Panc1 (cell line): ENCODE measurements at regions not wholly inside any gene's neighbourhood (a gene's known extent, or its start where the extent isn't known, plus 50 kb on each side); places are given as distances from the start of the nearest gene placed in this dataset.

Experiments used
- ATAC-seq: fragments of 200-7000 bp; cut with Tn5 transposase; 2 replicates; pipeline ENCODE4 v1.9.1; 2020; ENCODE audit warnings: mild to moderate bottlenecking, moderate library complexity
- BruUV-seq: library from RNA; stranded (reverse); fragments of 400-500 nt; replicated peaks from 2 replicates; lab custom pipeline; 2021; lab: Mats Ljungman, UMichigan
- CTCF ChIA-PET: fragments of 300-600 bp; sonication (Branson Sonifier 250); formaldehyde crosslinking; loops from one replicate; lab custom pipeline; 2022; ENCODE audit warnings: antibody characterized with exemption; lab: Charles Lee
- POLR2A ChIA-PET: fragments of 300-600 bp; sonication (Branson Sonifier 250); formaldehyde crosslinking; loops from one replicate; lab custom pipeline; 2022; ENCODE audit warnings: antibody characterized with exemption; lab: Charles Lee
- DNase-seq: peaks from one replicate; pipeline ENCODE4 v3.0.0-alpha.2; 2010; ENCODE audit warnings: low read depth, low spot score
- H3K27ac ChIP-seq: 2 replicates; pipeline ENCODE4 v1.5.1; 2011; ENCODE audit warnings: mild to moderate bottlenecking, low read length, inconsistent platforms
- H3K27me3 ChIP-seq: fragments of 200-500 bp; sonication (Bioruptor generic); 2 replicates; pipeline ENCODE4 v1.6.0; 2014; ENCODE audit warnings: low read length, inconsistent platforms; ENCODE audit not compliant: control insufficient read depth, insufficient read depth
- H3K36me3 ChIP-seq: fragments of 200-500 bp; sonication (Bioruptor generic); 2 replicates; pipeline ENCODE4 v1.5.1; 2014; ENCODE audit warnings: inconsistent platforms, mild to moderate bottlenecking, low read length, moderate library complexity; ENCODE audit not compliant: control insufficient read depth, insufficient read depth
- H3K4me1 ChIP-seq: 2 replicates; pipeline ENCODE4 v1.5.1; 2011; ENCODE audit warnings: inconsistent platforms, mild to moderate bottlenecking, low read length, moderate library complexity; ENCODE audit not compliant: control insufficient read depth, insufficient read depth
- H3K4me3 ChIP-seq, 2 experiments: 2 replicates each; pipeline ENCODE4 v1.5.1; 2011 to 2012; ENCODE audit warnings: low read depth in 2 of 2, low read length in 2 of 2, mild to moderate bottlenecking in 2 of 2, inconsistent platforms in 1 of 2, moderate library complexity in 1 of 2
- H3K9me3 ChIP-seq: fragments of 200-500 bp; sonication (Bioruptor generic); 2 replicates; pipeline ENCODE4 v1.5.1; 2014; ENCODE audit warnings: low read depth, mild to moderate bottlenecking, inconsistent platforms, low read length, moderate library complexity; ENCODE audit not compliant: control insufficient read depth, insufficient read depth
- POLR2AphosphoS5 ChIP-seq: IDR thresholded peaks from 2 replicates; pipeline ENCODE4 v1.6.1; 2012; ENCODE audit warnings: mild to moderate bottlenecking, low read depth, low read length, moderate library complexity
- SIN3A ChIP-seq: IDR thresholded peaks from 2 replicates; pipeline ENCODE4 v1.6.1; 2012; ENCODE audit warnings: low read depth, mild to moderate bottlenecking, low read length, moderate library complexity, borderline replicate concordance; ENCODE audit not compliant: insufficient read depth
- TCF7L2 ChIP-seq: IDR thresholded peaks from 2 replicates; pipeline ENCODE4 v1.6.1; 2011; ENCODE audit warnings: mild to moderate bottlenecking, low read depth, low read length, inconsistent platforms
- in situ Hi-C: cut with HindIII; loops from 2 replicates; pipeline ENCODE4 v1.10.0; 2016; ENCODE audit warnings: low sequenced_read_pairs, low pct_unique_long_range_greater_than_20kb
- intact Hi-C: fragments of 100-400 bp; cut with micrococcal nuclease; formaldehyde crosslinking; loops from one replicate; pipeline ENCODE4 v1.10.0; 2022; ENCODE audit not compliant: unreplicated experiment
- TF ChIP-seq, protein P1 (sequence below): fragments of 450-650 bp; IDR thresholded peaks from 2 replicates; pipeline ENCODE4 v1.5.1; 2017; ENCODE audit warnings: mild to moderate bottlenecking
- TF ChIP-seq, protein P2 (sequence below), 2 experiments: IDR thresholded peaks; 2 replicates each; pipeline ENCODE4 v1.6.1; 2011 to 2012; ENCODE audit warnings: low read depth in 2 of 2, control low read depth in 1 of 2, low read length in 1 of 2, mild to moderate bottlenecking in 1 of 2, moderate library complexity in 1 of 2; ENCODE audit not compliant: insufficient read depth in 1 of 2

DNA sequence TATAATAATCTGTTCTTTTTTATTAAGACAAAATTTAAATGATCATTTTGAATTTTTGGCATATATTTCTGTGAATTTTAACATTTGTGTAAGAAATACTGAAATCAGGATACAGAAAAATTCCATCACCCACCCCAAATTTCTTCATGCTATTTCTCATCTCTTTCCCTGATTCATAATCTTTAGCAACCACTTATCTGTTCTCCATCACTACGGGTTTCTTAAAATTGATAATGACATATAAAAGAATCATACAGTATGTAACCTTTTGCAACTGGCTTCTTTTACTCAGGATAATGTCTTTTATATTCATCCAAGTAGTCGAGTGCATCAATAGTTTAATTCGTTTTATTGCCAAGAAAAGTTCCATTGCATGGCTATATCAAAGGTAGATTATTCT lies 1627.0 kb downstream of the PCDH9 start:
- Histone ChIP-seq H3K27me3 (no peaks in the 10 kb centered on the region), H3K4me3 (no peak overlapping the region), H3K4me1 (no peaks in the 10 kb centered on the region), H3K36me3 (no peaks in the 10 kb centered on the region), H3K9me3 (0 out of 2 replicates have a peak, but pooled peaks cover 3% of the 10 kb centered on the region), H3K27ac (no peak overlapping the region)
- no peak for DNase-seq
- BruUV-seq, result no TSS peak
- no peak for ATAC-seq
- ChIA-PET POLR2A (no interaction called here), CTCF (no interaction called here)
- intact Hi-C loops (no loop called here), in situ Hi-C loops (no loop called here)
- TF ChIP-seq SIN3A (no peak), POLR2AphosphoS5 (no peak), TCF7L2 (no peak)
- TF ChIP-seq, protein P1, sequence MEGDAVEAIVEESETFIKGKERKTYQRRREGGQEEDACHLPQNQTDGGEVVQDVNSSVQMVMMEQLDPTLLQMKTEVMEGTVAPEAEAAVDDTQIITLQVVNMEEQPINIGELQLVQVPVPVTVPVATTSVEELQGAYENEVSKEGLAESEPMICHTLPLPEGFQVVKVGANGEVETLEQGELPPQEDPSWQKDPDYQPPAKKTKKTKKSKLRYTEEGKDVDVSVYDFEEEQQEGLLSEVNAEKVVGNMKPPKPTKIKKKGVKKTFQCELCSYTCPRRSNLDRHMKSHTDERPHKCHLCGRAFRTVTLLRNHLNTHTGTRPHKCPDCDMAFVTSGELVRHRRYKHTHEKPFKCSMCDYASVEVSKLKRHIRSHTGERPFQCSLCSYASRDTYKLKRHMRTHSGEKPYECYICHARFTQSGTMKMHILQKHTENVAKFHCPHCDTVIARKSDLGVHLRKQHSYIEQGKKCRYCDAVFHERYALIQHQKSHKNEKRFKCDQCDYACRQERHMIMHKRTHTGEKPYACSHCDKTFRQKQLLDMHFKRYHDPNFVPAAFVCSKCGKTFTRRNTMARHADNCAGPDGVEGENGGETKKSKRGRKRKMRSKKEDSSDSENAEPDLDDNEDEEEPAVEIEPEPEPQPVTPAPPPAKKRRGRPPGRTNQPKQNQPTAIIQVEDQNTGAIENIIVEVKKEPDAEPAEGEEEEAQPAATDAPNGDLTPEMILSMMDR, result no peak
- TF ChIP-seq, protein P2, sequence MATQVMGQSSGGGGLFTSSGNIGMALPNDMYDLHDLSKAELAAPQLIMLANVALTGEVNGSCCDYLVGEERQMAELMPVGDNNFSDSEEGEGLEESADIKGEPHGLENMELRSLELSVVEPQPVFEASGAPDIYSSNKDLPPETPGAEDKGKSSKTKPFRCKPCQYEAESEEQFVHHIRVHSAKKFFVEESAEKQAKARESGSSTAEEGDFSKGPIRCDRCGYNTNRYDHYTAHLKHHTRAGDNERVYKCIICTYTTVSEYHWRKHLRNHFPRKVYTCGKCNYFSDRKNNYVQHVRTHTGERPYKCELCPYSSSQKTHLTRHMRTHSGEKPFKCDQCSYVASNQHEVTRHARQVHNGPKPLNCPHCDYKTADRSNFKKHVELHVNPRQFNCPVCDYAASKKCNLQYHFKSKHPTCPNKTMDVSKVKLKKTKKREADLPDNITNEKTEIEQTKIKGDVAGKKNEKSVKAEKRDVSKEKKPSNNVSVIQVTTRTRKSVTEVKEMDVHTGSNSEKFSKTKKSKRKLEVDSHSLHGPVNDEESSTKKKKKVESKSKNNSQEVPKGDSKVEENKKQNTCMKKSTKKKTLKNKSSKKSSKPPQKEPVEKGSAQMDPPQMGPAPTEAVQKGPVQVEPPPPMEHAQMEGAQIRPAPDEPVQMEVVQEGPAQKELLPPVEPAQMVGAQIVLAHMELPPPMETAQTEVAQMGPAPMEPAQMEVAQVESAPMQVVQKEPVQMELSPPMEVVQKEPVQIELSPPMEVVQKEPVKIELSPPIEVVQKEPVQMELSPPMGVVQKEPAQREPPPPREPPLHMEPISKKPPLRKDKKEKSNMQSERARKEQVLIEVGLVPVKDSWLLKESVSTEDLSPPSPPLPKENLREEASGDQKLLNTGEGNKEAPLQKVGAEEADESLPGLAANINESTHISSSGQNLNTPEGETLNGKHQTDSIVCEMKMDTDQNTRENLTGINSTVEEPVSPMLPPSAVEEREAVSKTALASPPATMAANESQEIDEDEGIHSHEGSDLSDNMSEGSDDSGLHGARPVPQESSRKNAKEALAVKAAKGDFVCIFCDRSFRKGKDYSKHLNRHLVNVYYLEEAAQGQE (IDR thresholded peaks at IDR 0.05; ENCODE audit: insufficient read depth in 1 of 2, low read depth in 2 of 2, low read length in 1 of 2), result no peak

DNA sequence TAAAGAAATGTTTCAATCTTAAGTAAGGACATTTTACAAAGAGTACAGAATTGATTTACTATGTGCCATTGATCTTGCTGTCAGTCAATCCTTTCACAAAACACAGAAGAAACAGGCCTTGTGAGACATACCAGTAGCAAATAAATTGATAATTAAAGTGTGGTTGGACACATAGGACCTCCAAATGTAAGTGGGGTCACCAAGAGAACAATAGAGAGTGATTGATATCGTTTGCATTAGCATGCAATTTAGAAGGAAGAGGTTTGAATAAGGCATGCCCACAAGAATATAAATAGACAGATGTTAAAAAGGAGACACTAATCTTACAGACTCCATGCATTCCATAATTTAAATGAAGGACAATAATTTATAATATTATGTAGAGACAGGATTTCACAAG lies 1628.3 kb downstream of the PCDH9 start:
- TF ChIP-seq SIN3A, result no peak
- TF ChIP-seq, protein P1, result no peak
- no peak for TF ChIP-seq TCF7L2
- TF ChIP-seq, protein P2 (IDR thresholded peaks at IDR 0.05; ENCODE audit: insufficient read depth in 1 of 2, low read depth in 2 of 2, low read length in 1 of 2), result no peak
- no peak for TF ChIP-seq POLR2AphosphoS5
- no peaks in the 10 kb centered on the region for H3K36me3 ChIP-seq
- ATAC-seq (no peak), DNase-seq (no peak)
- H3K27me3 ChIP-seq, result no peaks in the 10 kb centered on the region
- CTCF ChIA-PET, result no interaction called here
- POLR2A ChIA-PET, result no interaction called here
- H3K9me3 ChIP-seq, result 0 out of 2 replicates have a peak, but pooled peaks cover 3% of the 10 kb centered on the region
- H3K4me3 ChIP-seq, result no peak overlapping the region
- H3K4me1 ChIP-seq, result no peaks in the 10 kb centered on the region
- intact Hi-C loops (no loop called here), in situ Hi-C loops (no loop called here)
- no TSS peak for BruUV-seq
- no peak overlapping the region; the same call in 1 of the 2 replicates for H3K27ac ChIP-seq
